ENCODE measurements at regions not wholly inside any gene's neighbourhood (a gene's known extent, or its start where the extent isn't known, plus 50 kb on each side); places are given as distances from the start of the nearest gene placed in this dataset.

- TF ChIP-seq CTCF (conservative IDR thresholded peaks at IDR 0.05 in 1 of 2, IDR thresholded peaks at IDR 0.05 in 1 of 2; ENCODE audit: low read depth in 1 of 2, low read length in 2 of 2): no peak
- no peak for TF ChIP-seq EZH2 (IDR thresholded peaks at IDR 0.05; ENCODE audit: low read length, missing control alignments)
Measured at GRCh38 chr15:35928847-35929246, 382.9 kb upstream of the DPH6 start.
